ENCODE measurements at regions not wholly inside any gene's neighbourhood (a gene's known extent, or its start where the extent isn't known, plus 50 kb on each side); places are given as distances from the start of the nearest gene placed in this dataset.
"Not testable (repeated sequence)": the region's sequence is repeated elsewhere in the genome, so short reads cannot be mapped to it uniquely, and the experiment has no call there.

GRCh38 chr2:146697307-146697706 lies 1147.5 kb upstream of the ACVR2A start:
- Histone ChIP-seq H3K4me3 (ENCODE audit: low read length) (no peak overlapping the region), H3K27me3 (ENCODE audit: low read length) (no peaks in the 10 kb centered on the region), H3K27ac (ENCODE audit: low read length) (no peak overlapping the region), H3K79me2 (ENCODE audit: low read length) (no peaks in the 10 kb centered on the region), H3K36me3 (ENCODE audit: low read depth, low read length) (no peaks in the 10 kb centered on the region), H3K9me3 (ENCODE audit: low read length) (no peaks in the 10 kb centered on the region), H3K9me2 (replicated peaks; ENCODE audit: low read length) (no peaks in the 10 kb centered on the region), H3K4me1 (ENCODE audit: insufficient read depth, low read length) (no peaks in the 10 kb centered on the region), H3K9ac (ENCODE audit: low read length) (no peak overlapping the region), H3K4me2 (ENCODE audit: low read length) (no peak overlapping the region), H2AFZ (ENCODE audit: low read length) (no peak overlapping the region), H3F3A (ENCODE audit: low read length, unreplicated experiment) (no peaks in the 10 kb centered on the region), H4K20me1 (ENCODE audit: low read length) (no peaks in the 10 kb centered on the region)
- POLR2A ChIA-PET (ENCODE audit: unreplicated experiment) = no interaction called here
- TF ChIP-seq EZH2phosphoT487 (IDR thresholded peaks at IDR 0.05; ENCODE audit: borderline replicate concordance, low read length) (no peak), CTCF (conservative IDR thresholded peaks at IDR 0.05; ENCODE audit: low read depth, low read length) (no peak), EZH2 (IDR thresholded peaks at IDR 0.05; ENCODE audit: low read length, unreplicated experiment) (no peak)
- ATAC-seq (no peak), DNase-seq (no peak)
- no TSS peak for BruUV-seq (replicated peaks)
- intact Hi-C loops (cut with micrococcal nuclease) = no loop called here
- CTCF ChIA-PET = no interaction called here

- DNase-seq; H2AFZ ChIP-seq (ENCODE audit: low read length); POLR2A ChIA-PET (ENCODE audit: unreplicated experiment): not testable (repeated sequence)
These were observed 1148.0 kb upstream of the ACVR2A start for GRCh38 chr2:146696787-146697186.

GRCh38 chr2:146681991-146682390 lies 1162.8 kb upstream of the ACVR2A start:
- ChIA-PET POLR2A (ENCODE audit: unreplicated experiment) (no interaction called here), CTCF (no interaction called here)
- no peak for ATAC-seq
- Histone ChIP-seq H3K9ac (ENCODE audit: low read length) (no peak overlapping the region), H3K79me2 (ENCODE audit: low read length) (no peaks in the 10 kb centered on the region), H3K27me3 (ENCODE audit: low read length) (no peaks in the 10 kb centered on the region), H2AFZ (ENCODE audit: low read length) (no peak overlapping the region), H3F3A (ENCODE audit: low read length, unreplicated experiment) (no peaks in the 10 kb centered on the region), H3K4me3 (ENCODE audit: low read length) (no peak overlapping the region), H3K36me3 (ENCODE audit: low read depth, low read length) (no peaks in the 10 kb centered on the region), H3K9me2 (replicated peaks; ENCODE audit: low read length) (no peaks in the 10 kb centered on the region), H3K9me3 (ENCODE audit: low read length) (no peaks in the 10 kb centered on the region), H3K27ac (ENCODE audit: low read length) (no peak overlapping the region), H3K4me1 (ENCODE audit: insufficient read depth, low read length) (no peaks in the 10 kb centered on the region), H3K4me2 (ENCODE audit: low read length) (no peak overlapping the region), H4K20me1 (ENCODE audit: low read length) (no peaks in the 10 kb centered on the region)
- intact Hi-C loops (cut with micrococcal nuclease) = no loop called here
- BruUV-seq (replicated peaks) = no TSS peak
- TF ChIP-seq EZH2phosphoT487 (IDR thresholded peaks at IDR 0.05; ENCODE audit: borderline replicate concordance, low read length) = no peak
- no peak for TF ChIP-seq CTCF (conservative IDR thresholded peaks at IDR 0.05; ENCODE audit: low read depth, low read length)
- no peak for TF ChIP-seq EZH2 (IDR thresholded peaks at IDR 0.05; ENCODE audit: low read length, unreplicated experiment)
- DNase-seq = no peak

More at GRCh38 chr2:146696787-146697186, 1148.0 kb upstream of the ACVR2A start:
- BruUV-seq (replicated peaks); H3K4me1 ChIP-seq (ENCODE audit: insufficient read depth, low read length); H3K9me2 ChIP-seq (replicated peaks; ENCODE audit: low read length); H3K9me3 ChIP-seq (ENCODE audit: low read length); H3K36me3 ChIP-seq (ENCODE audit: low read depth, low read length); H3K9ac ChIP-seq (ENCODE audit: low read length); H4K20me1 ChIP-seq (ENCODE audit: low read length); H3F3A ChIP-seq (ENCODE audit: low read length, unreplicated experiment); H3K4me2 ChIP-seq (ENCODE audit: low read length); H3K27me3 ChIP-seq (ENCODE audit: low read length); ATAC-seq; H3K4me3 ChIP-seq (ENCODE audit: low read length); intact Hi-C loops (cut with micrococcal nuclease); CTCF ChIA-PET; H3K27ac ChIP-seq (ENCODE audit: low read length); H3K79me2 ChIP-seq (ENCODE audit: low read length): not testable (repeated sequence)

All from PC-3 (cell line).